B cell (primary cell): ENCODE measurements at regions not wholly inside any gene's neighbourhood (a gene's known extent, or its start where the extent isn't known, plus 50 kb on each side); places are given as distances from the start of the nearest gene placed in this dataset.

Experiments
- CTCF ChIP-seq: fragments of 200-600 bp; IDR thresholded peaks from one replicate; pipeline ENCODE4 v1.8.0; 2022; ENCODE audit warnings: antibody characterized with exemption, mild to moderate bottlenecking
- EZH2 ChIP-seq: IDR thresholded peaks from 2 replicates; pipeline ENCODE4 v1.6.1; 2012; ENCODE audit warnings: borderline replicate concordance, low read depth, mild to moderate bottlenecking, moderate library complexity, low read length; ENCODE audit not compliant: insufficient read depth, poor library complexity, severe bottlenecking

- TF ChIP-seq CTCF (no peak), EZH2 (no peak)
Observed at GRCh38 chr2:79271456-79271855, 111.9 kb upstream of the REG3A start.
